Fibroblast of lung (primary cell): ENCODE measurements at regions not wholly inside any gene's neighbourhood (a gene's known extent, or its start where the extent isn't known, plus 50 kb on each side); places are given as distances from the start of the nearest gene placed in this dataset.

Source experiments
- DNase-seq, 2 donors: peaks; one replicate each; pipeline versions ENCODE4 v3.0.0 to v3.0.0-alpha.2; 2010; ENCODE audit warnings: low read depth in 2 of 2
- H2AFZ ChIP-seq: 2 replicates; pipeline ENCODE4 v1.5.1; 2012; ENCODE audit warnings: low read length, control low read depth, inconsistent platforms
- H3K27ac ChIP-seq: 2 replicates; pipeline ENCODE4 v1.5.1; 2011; ENCODE audit warnings: low read length, control low read depth; ENCODE audit not compliant: insufficient read depth
- H3K27me3 ChIP-seq: 2 replicates; pipeline ENCODE4 v1.5.1; 2011; ENCODE audit warnings: mild to moderate bottlenecking, low read length; ENCODE audit not compliant: control insufficient read depth, insufficient read depth
- H3K36me3 ChIP-seq: 2 replicates; pipeline ENCODE4 v1.5.1; 2011; ENCODE audit warnings: low read length; ENCODE audit not compliant: control insufficient read depth, insufficient read depth
- H3K4me1 ChIP-seq: 2 replicates; pipeline ENCODE4 v1.5.1; 2011; ENCODE audit warnings: low read length; ENCODE audit not compliant: control insufficient read depth, insufficient read depth; ENCODE audit errors: extremely low read depth
- H3K4me2 ChIP-seq: 2 replicates; pipeline ENCODE4 v1.5.1; 2011; ENCODE audit warnings: low read length, control low read depth; ENCODE audit not compliant: insufficient read depth; ENCODE audit errors: extremely low read depth
- H3K4me3 ChIP-seq, 4 experiments: fragments of 200-600 bp in 1 of 4; sonication (generic) in 1 of 4; replicated peaks in 1 of 4; 2 replicates each; pipeline ENCODE4 v1.5.1; 2011 to 2016; ENCODE audit warnings: low read length in 4 of 4, low read depth in 3 of 4, mild to moderate bottlenecking in 3 of 4, control low read depth in 2 of 4, inconsistent platforms in 1 of 4, mixed read lengths in 1 of 4; ENCODE audit not compliant: insufficient read depth in 1 of 4; ENCODE audit errors: control extremely low read depth in 1 of 4
- H3K79me2 ChIP-seq: 2 replicates; pipeline ENCODE4 v1.5.1; 2012; ENCODE audit warnings: mild to moderate bottlenecking, low read length, inconsistent platforms; ENCODE audit not compliant: control insufficient read depth, insufficient read depth
- H3K9ac ChIP-seq: 2 replicates; pipeline ENCODE4 v1.5.1; 2011; ENCODE audit warnings: mild to moderate bottlenecking, low read length, control low read depth; ENCODE audit not compliant: insufficient read depth
- H3K9me3 ChIP-seq: 2 replicates; pipeline ENCODE4 v1.5.1; 2012; ENCODE audit warnings: low read depth, low read length; ENCODE audit not compliant: control insufficient read depth, insufficient read depth
- H4K20me1 ChIP-seq: 2 replicates; pipeline ENCODE4 v1.5.1; 2011; ENCODE audit warnings: low read length; ENCODE audit not compliant: control insufficient read depth, insufficient read depth; ENCODE audit errors: extremely low read depth
- CTCF ChIP-seq, 2 donors: IDR thresholded peaks in 1 of 2; conservative IDR thresholded peaks in 1 of 2; 1 replicate in 1 of 2; 2 replicates in 1 of 2; pipeline ENCODE4 v1.5.1; 2011 to 2012; ENCODE audit warnings: low read length in 2 of 2, control low read depth in 1 of 2, inconsistent platforms in 1 of 2, low read depth in 1 of 2, mild to moderate bottlenecking in 1 of 2
- EZH2 ChIP-seq: IDR thresholded peaks from 2 replicates; pipeline ENCODE4 v1.5.1; 2012; ENCODE audit warnings: low read length, control low read depth, mild to moderate bottlenecking; ENCODE audit errors: missing control alignments

- Histone ChIP-seq H2AFZ (no peak overlapping the region), H3K27ac (no peak overlapping the region), H3K27me3 (no peaks in the 10 kb centered on the region), H3K36me3 (no peaks in the 10 kb centered on the region), H3K79me2 (no peaks in the 10 kb centered on the region), H3K9me3 (no peaks in the 10 kb centered on the region), H3K4me3 (no peak overlapping the region), H4K20me1 (no peaks in the 10 kb centered on the region), H3K4me2 (no peak overlapping the region), H3K4me1 (no peaks in the 10 kb centered on the region), H3K9ac (no peak overlapping the region)
- DNase-seq: no peak
- no peak for TF ChIP-seq CTCF (conservative IDR thresholded peaks at IDR 0.05 in 1 of 2, IDR thresholded peaks at IDR 0.05 in 1 of 2; ENCODE audit: low read depth in 1 of 2, low read length in 2 of 2)
- no peak for TF ChIP-seq EZH2
Observed at GRCh38 chr14:101695659-101696058, 65.8 kb upstream of the PPP2R5C start.

GRCh38 chr14:101704140-101704539, 57.4 kb upstream of the PPP2R5C start:
- Histone ChIP-seq H3K36me3 (no peaks in the 10 kb centered on the region), H3K4me1 (no peaks in the 10 kb centered on the region), H4K20me1 (no peaks in the 10 kb centered on the region), H3K9me3 (no peaks in the 10 kb centered on the region), H3K27ac (no peak overlapping the region), H3K27me3 (peaks cover 6% of the 10 kb centered on the region), H3K79me2 (no peaks in the 10 kb centered on the region), H3K9ac (no peak overlapping the region), H3K4me2 (no peak overlapping the region), H2AFZ (no peak overlapping the region), H3K4me3 (no peak overlapping the region)
- no peak for DNase-seq
- TF ChIP-seq CTCF (conservative IDR thresholded peaks at IDR 0.05 in 1 of 2, IDR thresholded peaks at IDR 0.05 in 1 of 2; ENCODE audit: low read depth in 1 of 2, low read length in 2 of 2): no peak
- no peak for TF ChIP-seq EZH2

GRCh38 chr14:101705733-101706508, 55.6 kb upstream of the PPP2R5C start:
- Histone ChIP-seq H3K27me3 (peaks cover 6% of the 10 kb centered on the region), H3K4me2 (no peak overlapping the region), H3K36me3 (no peaks in the 10 kb centered on the region), H3K4me3 (no peak overlapping the region), H3K79me2 (no peaks in the 10 kb centered on the region), H3K4me1 (no peaks in the 10 kb centered on the region), H4K20me1 (no peaks in the 10 kb centered on the region), H3K9me3 (no peaks in the 10 kb centered on the region), H2AFZ (peak overlapping the region; percentile 24), H3K27ac (no peak overlapping the region), H3K9ac (no peak overlapping the region)
- no peak for TF ChIP-seq CTCF (conservative IDR thresholded peaks at IDR 0.05 in 1 of 2, IDR thresholded peaks at IDR 0.05 in 1 of 2; ENCODE audit: low read depth in 1 of 2, low read length in 2 of 2)
- TF ChIP-seq EZH2: no peak
- DNase-seq: peak; percentile 23 to 34
